WTC11 (cell line): ENCODE measurements at regions not wholly inside any gene's neighbourhood (a gene's known extent, or its start where the extent isn't known, plus 50 kb on each side); places are given as distances from the start of the nearest gene placed in this dataset.

Source experiments
- ATAC-seq: fragments of 200-7000 bp; cut with Tn5 transposase; 2 replicates; pipeline ENCODE4 v1.10.0; 2021; ENCODE audit warnings: mild to moderate bottlenecking, moderate library complexity
- CTCF ChIA-PET: fragments of 300-600 bp; sonication (Branson Sonifier 250); formaldehyde crosslinking; loops from one replicate; lab custom pipeline; 2021; ENCODE audit warnings: antibody characterized with exemption; lab: Charles Lee
- POLR2A ChIA-PET: fragments of 350-600 bp; sonication (Branson Sonifier 250); formaldehyde crosslinking; loops from one replicate; lab custom pipeline; 2021; ENCODE audit warnings: antibody characterized with exemption; lab: Charles Lee
- DNase-seq: peaks from one replicate; pipeline ENCODE4 v3.0.0; 2021; ENCODE audit warnings: low spot score
- H3K27ac Mint-ChIP-seq: 2 replicates; pipeline ENCODE4 v1.8.0; 2021; ENCODE audit warnings: mixed read lengths
- H3K27me3 Mint-ChIP-seq: 2 replicates; pipeline ENCODE4 v1.8.0; 2021; ENCODE audit warnings: low read depth, mild to moderate bottlenecking, moderate library complexity, mixed read lengths
- H3K36me3 Mint-ChIP-seq: 2 replicates; pipeline ENCODE4 v1.8.0; 2021; ENCODE audit warnings: mixed read lengths
- H3K4me1 Mint-ChIP-seq: 2 replicates; pipeline ENCODE4 v1.8.0; 2022; ENCODE audit warnings: mixed read lengths
- H3K4me3 Mint-ChIP-seq: 2 replicates; pipeline ENCODE4 v1.8.0; 2021; ENCODE audit warnings: mild to moderate bottlenecking, moderate library complexity, mixed read lengths
- H3K9me3 Mint-ChIP-seq: 2 replicates; pipeline ENCODE4 v1.8.0; 2021; ENCODE audit warnings: mixed read lengths
- ESRRA ChIP-seq: sonication (generic); formaldehyde crosslinking; IDR thresholded peaks from 2 replicates; pipeline ENCODE4 v1.8.1; 2022; ENCODE audit warnings: mild to moderate bottlenecking, missing genetic modification reagents, borderline replicate concordance
- GRHL2 ChIP-seq: fragments of 250-450 bp; sonication (Bioruptor Pico); IDR thresholded peaks from 2 replicates; pipeline ENCODE4 v1.8.0; 2022; ENCODE audit warnings: mild to moderate bottlenecking, moderate library complexity; ENCODE audit not compliant: insufficient replicate concordance, severe bottlenecking
- JAZF1 ChIP-seq: fragments of 250-450 bp; sonication (Bioruptor Pico); IDR thresholded peaks from 2 replicates; pipeline ENCODE4 v1.9.0; 2021; ENCODE audit warnings: moderate library complexity, mild to moderate bottlenecking, inconsistent platforms
- KAT7 ChIP-seq: sonication (generic); formaldehyde crosslinking; IDR thresholded peaks from 2 replicates; pipeline ENCODE4 v1.8.1; 2023; ENCODE audit warnings: missing genetic modification reagents, mild to moderate bottlenecking, borderline replicate concordance
- MXD4 ChIP-seq: fragments of 250-450 bp; sonication (Bioruptor Pico); IDR thresholded peaks from 2 replicates; pipeline ENCODE4 v1.8.0; 2021; ENCODE audit warnings: mild to moderate bottlenecking, moderate library complexity, borderline replicate concordance
- MYBL2 ChIP-seq: sonication (generic); formaldehyde crosslinking; IDR thresholded peaks from 2 replicates; pipeline ENCODE4 v1.8.1; 2023; ENCODE audit warnings: mild to moderate bottlenecking, moderate library complexity, missing genetic modification reagents
- NR2C2 ChIP-seq: sonication (generic); formaldehyde crosslinking; IDR thresholded peaks from 2 replicates; pipeline ENCODE4 v1.8.0; 2022; ENCODE audit warnings: mild to moderate bottlenecking, missing genetic modification reagents
- OVOL2 ChIP-seq: fragments of 250-450 bp; sonication (Bioruptor Pico); IDR thresholded peaks from 2 replicates; pipeline ENCODE4 v1.9.0; 2021; ENCODE audit warnings: mild to moderate bottlenecking, borderline replicate concordance
- ZNF121 ChIP-seq: sonication (generic); formaldehyde crosslinking; IDR thresholded peaks from 2 replicates; pipeline ENCODE4 v1.8.0; 2023; ENCODE audit warnings: missing genetic modification reagents
- ZNF138 ChIP-seq: sonication (generic); formaldehyde crosslinking; conservative IDR thresholded peaks from 2 replicates; pipeline ENCODE4 v1.8.1; 2022; ENCODE audit warnings: mild to moderate bottlenecking, moderate library complexity, missing genetic modification reagents
- TF ChIP-seq, protein P1 (sequence below): fragments of 250-450 bp; sonication (Bioruptor Pico); IDR thresholded peaks from 2 replicates; pipeline ENCODE4 v1.9.0; 2021; ENCODE audit warnings: mild to moderate bottlenecking, borderline replicate concordance
- TF ChIP-seq, protein P2 (sequence below): sonication (generic); formaldehyde crosslinking; conservative IDR thresholded peaks from 2 replicates; pipeline ENCODE4 v1.8.1; 2023; ENCODE audit warnings: mild to moderate bottlenecking, low read depth, missing genetic modification reagents, moderate library complexity
- TF ChIP-seq, protein P3 (sequence below): fragments of 200-600 bp; IDR thresholded peaks from 2 replicates; pipeline ENCODE4 v1.8.0; 2022; ENCODE audit warnings: antibody characterized with exemption
- TF ChIP-seq, protein P4 (sequence below): fragments of 250-450 bp; sonication (Bioruptor Pico); conservative IDR thresholded peaks from 2 replicates; pipeline ENCODE4 v1.9.0; 2021; ENCODE audit warnings: mild to moderate bottlenecking

DNA sequence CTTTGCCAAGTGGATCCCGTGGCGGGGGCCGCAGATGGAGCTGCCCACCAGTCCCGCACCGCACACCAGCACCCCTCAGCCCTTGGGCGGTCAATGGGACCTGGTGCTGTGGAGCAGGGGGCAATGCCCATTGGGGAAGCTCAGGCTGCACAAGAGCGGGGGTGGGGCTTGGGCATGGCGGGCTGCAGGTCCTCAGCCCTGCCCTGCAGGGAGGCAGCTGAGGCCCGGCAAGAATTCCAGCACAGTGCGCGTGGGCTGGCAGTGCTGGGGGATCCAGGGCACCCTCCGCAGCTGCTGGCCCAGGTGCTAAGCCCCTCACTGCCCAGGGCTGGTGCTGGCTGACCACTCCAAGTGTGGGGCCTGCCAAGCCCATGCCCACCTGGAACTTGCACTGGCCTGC lies 136.2 kb upstream of the ANKRD30A start (continued):
- TF ChIP-seq, protein P1, sequence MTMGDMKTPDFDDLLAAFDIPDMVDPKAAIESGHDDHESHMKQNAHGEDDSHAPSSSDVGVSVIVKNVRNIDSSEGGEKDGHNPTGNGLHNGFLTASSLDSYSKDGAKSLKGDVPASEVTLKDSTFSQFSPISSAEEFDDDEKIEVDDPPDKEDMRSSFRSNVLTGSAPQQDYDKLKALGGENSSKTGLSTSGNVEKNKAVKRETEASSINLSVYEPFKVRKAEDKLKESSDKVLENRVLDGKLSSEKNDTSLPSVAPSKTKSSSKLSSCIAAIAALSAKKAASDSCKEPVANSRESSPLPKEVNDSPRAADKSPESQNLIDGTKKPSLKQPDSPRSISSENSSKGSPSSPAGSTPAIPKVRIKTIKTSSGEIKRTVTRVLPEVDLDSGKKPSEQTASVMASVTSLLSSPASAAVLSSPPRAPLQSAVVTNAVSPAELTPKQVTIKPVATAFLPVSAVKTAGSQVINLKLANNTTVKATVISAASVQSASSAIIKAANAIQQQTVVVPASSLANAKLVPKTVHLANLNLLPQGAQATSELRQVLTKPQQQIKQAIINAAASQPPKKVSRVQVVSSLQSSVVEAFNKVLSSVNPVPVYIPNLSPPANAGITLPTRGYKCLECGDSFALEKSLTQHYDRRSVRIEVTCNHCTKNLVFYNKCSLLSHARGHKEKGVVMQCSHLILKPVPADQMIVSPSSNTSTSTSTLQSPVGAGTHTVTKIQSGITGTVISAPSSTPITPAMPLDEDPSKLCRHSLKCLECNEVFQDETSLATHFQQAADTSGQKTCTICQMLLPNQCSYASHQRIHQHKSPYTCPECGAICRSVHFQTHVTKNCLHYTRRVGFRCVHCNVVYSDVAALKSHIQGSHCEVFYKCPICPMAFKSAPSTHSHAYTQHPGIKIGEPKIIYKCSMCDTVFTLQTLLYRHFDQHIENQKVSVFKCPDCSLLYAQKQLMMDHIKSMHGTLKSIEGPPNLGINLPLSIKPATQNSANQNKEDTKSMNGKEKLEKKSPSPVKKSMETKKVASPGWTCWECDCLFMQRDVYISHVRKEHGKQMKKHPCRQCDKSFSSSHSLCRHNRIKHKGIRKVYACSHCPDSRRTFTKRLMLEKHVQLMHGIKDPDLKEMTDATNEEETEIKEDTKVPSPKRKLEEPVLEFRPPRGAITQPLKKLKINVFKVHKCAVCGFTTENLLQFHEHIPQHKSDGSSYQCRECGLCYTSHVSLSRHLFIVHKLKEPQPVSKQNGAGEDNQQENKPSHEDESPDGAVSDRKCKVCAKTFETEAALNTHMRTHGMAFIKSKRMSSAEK: no peak
- no peak for TF ChIP-seq MXD4
- no peak for TF ChIP-seq ESRRA (CRISPR knock-in tag)
- TF ChIP-seq, protein P2, sequence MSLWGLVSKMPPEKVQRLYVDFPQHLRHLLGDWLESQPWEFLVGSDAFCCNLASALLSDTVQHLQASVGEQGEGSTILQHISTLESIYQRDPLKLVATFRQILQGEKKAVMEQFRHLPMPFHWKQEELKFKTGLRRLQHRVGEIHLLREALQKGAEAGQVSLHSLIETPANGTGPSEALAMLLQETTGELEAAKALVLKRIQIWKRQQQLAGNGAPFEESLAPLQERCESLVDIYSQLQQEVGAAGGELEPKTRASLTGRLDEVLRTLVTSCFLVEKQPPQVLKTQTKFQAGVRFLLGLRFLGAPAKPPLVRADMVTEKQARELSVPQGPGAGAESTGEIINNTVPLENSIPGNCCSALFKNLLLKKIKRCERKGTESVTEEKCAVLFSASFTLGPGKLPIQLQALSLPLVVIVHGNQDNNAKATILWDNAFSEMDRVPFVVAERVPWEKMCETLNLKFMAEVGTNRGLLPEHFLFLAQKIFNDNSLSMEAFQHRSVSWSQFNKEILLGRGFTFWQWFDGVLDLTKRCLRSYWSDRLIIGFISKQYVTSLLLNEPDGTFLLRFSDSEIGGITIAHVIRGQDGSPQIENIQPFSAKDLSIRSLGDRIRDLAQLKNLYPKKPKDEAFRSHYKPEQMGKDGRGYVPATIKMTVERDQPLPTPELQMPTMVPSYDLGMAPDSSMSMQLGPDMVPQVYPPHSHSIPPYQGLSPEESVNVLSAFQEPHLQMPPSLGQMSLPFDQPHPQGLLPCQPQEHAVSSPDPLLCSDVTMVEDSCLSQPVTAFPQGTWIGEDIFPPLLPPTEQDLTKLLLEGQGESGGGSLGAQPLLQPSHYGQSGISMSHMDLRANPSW: no peak
- TF ChIP-seq, protein P3, sequence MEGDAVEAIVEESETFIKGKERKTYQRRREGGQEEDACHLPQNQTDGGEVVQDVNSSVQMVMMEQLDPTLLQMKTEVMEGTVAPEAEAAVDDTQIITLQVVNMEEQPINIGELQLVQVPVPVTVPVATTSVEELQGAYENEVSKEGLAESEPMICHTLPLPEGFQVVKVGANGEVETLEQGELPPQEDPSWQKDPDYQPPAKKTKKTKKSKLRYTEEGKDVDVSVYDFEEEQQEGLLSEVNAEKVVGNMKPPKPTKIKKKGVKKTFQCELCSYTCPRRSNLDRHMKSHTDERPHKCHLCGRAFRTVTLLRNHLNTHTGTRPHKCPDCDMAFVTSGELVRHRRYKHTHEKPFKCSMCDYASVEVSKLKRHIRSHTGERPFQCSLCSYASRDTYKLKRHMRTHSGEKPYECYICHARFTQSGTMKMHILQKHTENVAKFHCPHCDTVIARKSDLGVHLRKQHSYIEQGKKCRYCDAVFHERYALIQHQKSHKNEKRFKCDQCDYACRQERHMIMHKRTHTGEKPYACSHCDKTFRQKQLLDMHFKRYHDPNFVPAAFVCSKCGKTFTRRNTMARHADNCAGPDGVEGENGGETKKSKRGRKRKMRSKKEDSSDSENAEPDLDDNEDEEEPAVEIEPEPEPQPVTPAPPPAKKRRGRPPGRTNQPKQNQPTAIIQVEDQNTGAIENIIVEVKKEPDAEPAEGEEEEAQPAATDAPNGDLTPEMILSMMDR: no peak
- TF ChIP-seq MYBL2 (CRISPR knock-in tag): no peak
- no peak for TF ChIP-seq ZNF138 (CRISPR knock-in tag)
- TF ChIP-seq KAT7: no peak
- no peak for TF ChIP-seq ZNF121 (CRISPR knock-in tag)
- no peak for TF ChIP-seq JAZF1 (CRISPR knock-in tag)
- no peak for TF ChIP-seq OVOL2 (CRISPR knock-in tag)
- no peak for TF ChIP-seq GRHL2 (CRISPR knock-in tag)
- no peak for TF ChIP-seq NR2C2 (CRISPR knock-in tag)
- TF ChIP-seq, all 79 proteins: peak for 0

DNA sequence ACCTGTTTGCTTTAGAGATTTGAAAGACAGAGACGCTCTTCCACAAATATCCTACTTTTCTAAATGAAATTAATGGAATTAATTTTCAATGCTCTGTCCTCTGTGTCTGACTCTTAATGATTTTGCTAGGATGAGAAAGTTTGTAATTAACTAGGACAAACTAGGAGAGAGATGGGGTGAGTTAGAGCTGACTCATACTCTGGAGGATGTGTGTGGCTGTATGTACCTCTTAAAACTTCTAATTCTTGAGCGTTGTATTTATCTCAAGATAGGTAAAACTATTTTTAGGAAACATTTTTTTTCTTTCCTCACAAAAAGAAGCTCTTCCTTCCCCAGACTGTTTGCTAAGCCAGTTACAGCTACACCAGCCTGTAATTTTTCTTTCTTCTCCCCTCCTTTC lies 178.8 kb upstream of the ANKRD30A start:
- ChIA-PET CTCF (no interaction called here), POLR2A (no interaction called here)
- ATAC-seq: no peak

More for the DNA sequence above, 178.8 kb upstream of the ANKRD30A start:
- Mint-ChIP-seq H3K4me1 (no peaks in the 10 kb centered on the region), H3K4me3 (no peak overlapping the region), H3K27me3 (peaks cover 13% of the 10 kb centered on the region; the same call in 1 of the 2 replicates), H3K27ac (no peak overlapping the region), H3K36me3 (peaks cover 65% of the 10 kb centered on the region), H3K9me3 (peaks cover 78% of the 10 kb centered on the region)
- TF ChIP-seq, protein P4, sequence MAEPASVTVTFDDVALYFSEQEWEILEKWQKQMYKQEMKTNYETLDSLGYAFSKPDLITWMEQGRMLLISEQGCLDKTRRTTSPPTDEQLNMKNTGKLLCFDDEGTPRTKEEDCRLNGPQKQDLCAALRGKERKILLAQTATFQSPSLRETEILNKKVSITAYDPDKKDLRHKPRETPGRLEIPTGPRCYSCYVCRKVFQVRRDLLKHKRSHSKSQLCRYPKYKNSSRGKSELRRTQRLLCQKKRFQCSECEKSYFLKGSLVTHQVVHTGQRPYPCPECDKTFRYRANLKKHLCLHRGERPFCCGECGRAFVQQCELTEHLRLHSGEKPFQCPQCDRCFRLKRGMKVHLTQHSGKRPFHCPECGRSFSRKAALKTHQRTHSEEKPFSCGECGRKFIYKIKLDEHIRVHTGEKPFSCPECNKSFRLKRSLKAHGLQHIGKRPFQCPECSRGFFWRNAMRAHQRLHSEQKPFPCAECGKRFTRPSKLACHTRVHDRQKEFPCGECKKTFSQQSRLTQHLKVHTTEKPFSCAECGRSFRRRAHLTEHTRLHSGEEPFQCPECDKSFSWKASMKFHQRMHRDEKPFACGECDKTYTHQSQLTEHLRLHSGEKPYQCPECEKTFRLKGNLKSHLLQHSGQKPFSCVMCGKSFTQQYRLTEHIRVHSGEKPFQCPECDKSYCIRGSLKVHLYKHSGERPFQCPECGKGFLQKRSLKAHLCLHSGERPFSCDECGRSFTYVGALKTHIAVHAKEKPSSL (CRISPR knock-in tag): no peak
- no peak for DNase-seq
